Ascending aorta (tissue), 2 donors: ENCODE measurements at regions not wholly inside any gene's neighbourhood (a gene's known extent, or its start where the extent isn't known, plus 50 kb on each side); places are given as distances from the start of the nearest gene placed in this dataset.

Experiments used
- DNase-seq, 2 donors: peaks; one replicate each; pipeline ENCODE4 v3.0.0-alpha.2; 2019; ENCODE audit warnings: low spot score in 2 of 2
- H3K27ac ChIP-seq, 2 donors: fragments of 200-600 bp; sonication (generic); one replicate each; pipeline ENCODE4 v1.5.1; 2016 to 2017; ENCODE audit warnings: mild to moderate bottlenecking in 1 of 2
- H3K27me3 ChIP-seq: fragments of 200-600 bp; sonication (generic); one replicate; pipeline ENCODE4 v1.5.1; 2017
- H3K36me3 ChIP-seq, 2 donors: fragments of 200-600 bp; sonication (generic); one replicate each; pipeline ENCODE4 v1.5.1; 2016
- H3K4me1 ChIP-seq, 2 donors: fragments of 200-600 bp; sonication (generic); one replicate each; pipeline ENCODE4 v1.5.1; 2016 to 2017; ENCODE audit warnings: mild to moderate bottlenecking in 1 of 2
- H3K4me3 ChIP-seq, 2 donors: fragments of 200-600 bp; sonication (generic); one replicate each; pipeline ENCODE4 v1.5.1; 2016 to 2017; ENCODE audit warnings: mild to moderate bottlenecking in 1 of 2
- H3K9me3 ChIP-seq, 2 donors: fragments of 200-600 bp; sonication (generic); one replicate each; pipeline ENCODE4 v1.5.1; 2016
- intact Hi-C: fragments of 100-400 bp; cut with DNase I; formaldehyde crosslinking; loops from one replicate; pipeline ENCODE4 v1.15.1; 2023
- TF ChIP-seq, protein P1 (sequence below), 3 experiments: fragments of 200-600 bp in 2 of 3; fragments of 450-650 bp in 1 of 3; sonication (generic) in 2 of 3; IDR thresholded peaks; one replicate each; pipeline ENCODE4 v1.5.1; 2016 to 2019; ENCODE audit warnings: antibody characterized with exemption in 3 of 3, mild to moderate bottlenecking in 1 of 3, moderate library complexity in 1 of 3

DNA sequence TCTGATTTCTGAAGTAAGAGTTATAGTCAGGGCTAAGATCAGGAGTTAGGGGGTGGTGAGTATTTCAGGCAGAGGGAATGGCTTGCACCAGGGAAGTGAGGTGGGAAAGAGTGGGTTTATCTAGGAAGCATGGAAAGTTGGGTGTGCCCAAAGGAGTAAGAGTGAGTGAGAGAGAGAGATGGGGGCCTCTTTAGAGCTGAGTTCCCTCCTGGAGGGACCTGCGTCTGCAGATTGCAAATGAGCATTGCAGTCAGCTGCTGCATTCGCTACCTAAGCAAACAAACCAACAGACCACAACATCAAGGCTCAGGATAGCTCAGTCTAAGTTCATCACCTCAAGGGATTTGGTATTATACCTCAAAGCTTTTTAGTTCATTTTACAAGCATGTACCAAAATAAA lies 405.8 kb downstream of the FGF9 start:
- Histone ChIP-seq H3K4me3 (no peak overlapping the region), H3K27ac (no peak overlapping the region), H3K4me1 (no peaks in the 10 kb centered on the region), H3K36me3 (no peaks in the 10 kb centered on the region), H3K27me3 (no peaks in the 10 kb centered on the region), H3K9me3 (no peaks in the 10 kb centered on the region)
- TF ChIP-seq, protein P1, sequence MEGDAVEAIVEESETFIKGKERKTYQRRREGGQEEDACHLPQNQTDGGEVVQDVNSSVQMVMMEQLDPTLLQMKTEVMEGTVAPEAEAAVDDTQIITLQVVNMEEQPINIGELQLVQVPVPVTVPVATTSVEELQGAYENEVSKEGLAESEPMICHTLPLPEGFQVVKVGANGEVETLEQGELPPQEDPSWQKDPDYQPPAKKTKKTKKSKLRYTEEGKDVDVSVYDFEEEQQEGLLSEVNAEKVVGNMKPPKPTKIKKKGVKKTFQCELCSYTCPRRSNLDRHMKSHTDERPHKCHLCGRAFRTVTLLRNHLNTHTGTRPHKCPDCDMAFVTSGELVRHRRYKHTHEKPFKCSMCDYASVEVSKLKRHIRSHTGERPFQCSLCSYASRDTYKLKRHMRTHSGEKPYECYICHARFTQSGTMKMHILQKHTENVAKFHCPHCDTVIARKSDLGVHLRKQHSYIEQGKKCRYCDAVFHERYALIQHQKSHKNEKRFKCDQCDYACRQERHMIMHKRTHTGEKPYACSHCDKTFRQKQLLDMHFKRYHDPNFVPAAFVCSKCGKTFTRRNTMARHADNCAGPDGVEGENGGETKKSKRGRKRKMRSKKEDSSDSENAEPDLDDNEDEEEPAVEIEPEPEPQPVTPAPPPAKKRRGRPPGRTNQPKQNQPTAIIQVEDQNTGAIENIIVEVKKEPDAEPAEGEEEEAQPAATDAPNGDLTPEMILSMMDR (IDR thresholded peaks at IDR 0.05): no peak
- DNase-seq: no peak
- intact Hi-C loops: no loop called here

GRCh38 chr13:22077205-22077683 lies 406.4 kb downstream of the FGF9 start:
- DNase-seq: no peak
- Histone ChIP-seq H3K9me3 (no peaks in the 10 kb centered on the region), H3K36me3 (no peaks in the 10 kb centered on the region), H3K4me1 (no peaks in the 10 kb centered on the region), H3K27me3 (no peaks in the 10 kb centered on the region), H3K4me3 (no peak overlapping the region), H3K27ac (no peak overlapping the region)
- TF ChIP-seq, protein P1 (IDR thresholded peaks at IDR 0.05): no peak
- intact Hi-C loops: no loop called here

GRCh38 chr13:22077764-22078163 lies 406.9 kb downstream of the FGF9 start:
- no peaks in the 10 kb centered on the region for H3K4me1 ChIP-seq
- intact Hi-C loops: no loop called here
- H3K9me3 ChIP-seq: no peaks in the 10 kb centered on the region
- H3K4me3 ChIP-seq: no peak overlapping the region
- no peak overlapping the region for H3K27ac ChIP-seq
- H3K36me3 ChIP-seq: no peaks in the 10 kb centered on the region
- H3K27me3 ChIP-seq: no peaks in the 10 kb centered on the region
- TF ChIP-seq, protein P1 (IDR thresholded peaks at IDR 0.05): no peak
- no peak for DNase-seq

DNA sequence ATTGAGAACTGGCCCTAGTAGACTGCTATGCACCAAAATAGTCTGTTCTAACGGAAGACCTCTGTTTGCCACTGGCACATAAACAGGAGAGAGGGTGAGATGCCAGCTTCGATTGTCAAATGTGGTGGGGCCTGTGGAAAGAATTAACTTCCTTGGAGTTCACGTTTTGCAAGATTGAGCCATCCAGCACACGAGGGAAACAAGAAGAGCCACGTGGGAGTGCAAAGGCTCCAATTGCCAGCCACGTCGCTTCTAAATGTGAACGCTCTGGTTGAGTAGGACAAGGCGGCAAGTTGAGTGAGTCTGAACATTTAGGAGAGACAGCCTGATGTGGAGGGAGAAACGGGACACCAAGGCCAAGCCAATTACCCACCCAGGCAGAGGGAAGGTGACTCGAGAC lies 409.1 kb downstream of the FGF9 start:
- no peaks in the 10 kb centered on the region for H3K36me3 ChIP-seq

DNA sequence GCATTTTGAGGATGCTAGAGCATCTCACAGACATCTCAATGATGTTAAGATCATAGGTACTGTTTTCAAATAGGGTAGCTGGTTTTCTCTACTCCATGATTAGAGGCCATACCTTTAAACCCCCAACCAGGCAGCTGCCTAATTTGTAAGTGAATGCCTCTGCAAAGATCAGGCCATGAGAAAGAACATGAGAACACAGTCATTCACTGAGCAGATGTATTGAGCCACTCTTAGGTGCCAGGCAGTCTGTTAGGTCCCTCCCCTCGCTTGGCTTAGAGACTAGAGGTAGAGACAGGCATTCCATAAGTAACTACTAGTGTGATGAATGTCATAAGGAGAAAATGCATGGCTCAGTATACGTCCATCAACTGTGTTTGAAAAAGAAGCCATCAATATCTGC lies 410.0 kb downstream of the FGF9 start:
- intact Hi-C loops: no loop called here

More for the DNA sequence above, 409.1 kb downstream of the FGF9 start:
- Histone ChIP-seq H3K9me3 (no peaks in the 10 kb centered on the region), H3K27me3 (no peaks in the 10 kb centered on the region), H3K4me1 (no peaks in the 10 kb centered on the region), H3K27ac (no peak overlapping the region), H3K4me3 (no peak overlapping the region)
- TF ChIP-seq, protein P1 (IDR thresholded peaks at IDR 0.05): no peak
- intact Hi-C loops: no loop called here
- DNase-seq: no peak

More for the DNA sequence above, 410.0 kb downstream of the FGF9 start:
- no peak for DNase-seq
- Histone ChIP-seq H3K27ac (no peak overlapping the region), H3K4me1 (no peaks in the 10 kb centered on the region), H3K9me3 (no peaks in the 10 kb centered on the region), H3K27me3 (no peaks in the 10 kb centered on the region), H3K36me3 (no peaks in the 10 kb centered on the region), H3K4me3 (no peak overlapping the region)
- TF ChIP-seq, protein P1 (IDR thresholded peaks at IDR 0.05): no peak
